Astrocyte (in vitro differentiated cells and primary cell): ENCODE measurements at regions not wholly inside any gene's neighbourhood (a gene's known extent, or its start where the extent isn't known, plus 50 kb on each side); places are given as distances from the start of the nearest gene placed in this dataset.

Experiments used
- DNase-seq: peaks from one replicate; pipeline ENCODE4 v3.0.0-alpha.2; 2010; ENCODE audit warnings: low read depth
- FAIRE-seq: peaks from 2 replicates; lab custom pipeline; 2011; peaks lifted over from hg19 to GRCh38; lab: Jason Lieb, UNC
- H2AFZ ChIP-seq: 2 replicates; pipeline ENCODE4 v1.6.0; 2012; ENCODE audit warnings: low read depth, low read length, inconsistent platforms
- H3K27ac ChIP-seq: 2 replicates; pipeline ENCODE4 v1.5.1; 2011; ENCODE audit warnings: low read depth, low read length, inconsistent platforms
- H3K27me3 ChIP-seq: 2 replicates; pipeline ENCODE4 v1.6.0; 2011; ENCODE audit warnings: low read length, inconsistent platforms; ENCODE audit not compliant: insufficient read depth
- H3K36me3 ChIP-seq: 2 replicates; pipeline ENCODE4 v1.5.1; 2011; ENCODE audit warnings: low read length, inconsistent platforms; ENCODE audit not compliant: insufficient read depth
- H3K4me1 ChIP-seq: 2 replicates; pipeline ENCODE4 v1.5.1; 2011; ENCODE audit warnings: low read length, inconsistent platforms; ENCODE audit not compliant: insufficient read depth
- H3K4me2 ChIP-seq: 2 replicates; pipeline ENCODE4 v1.6.0; 2012; ENCODE audit warnings: low read length, inconsistent platforms
- H3K4me3 ChIP-seq: 2 replicates; pipeline ENCODE4 v1.5.1; 2011; ENCODE audit warnings: low read depth, mild to moderate bottlenecking, low read length, inconsistent platforms; ENCODE audit not compliant: insufficient read depth
- H3K79me2 ChIP-seq: 2 replicates; pipeline ENCODE4 v1.6.0; 2012; ENCODE audit warnings: mild to moderate bottlenecking, low read length, inconsistent platforms; ENCODE audit not compliant: insufficient read depth
- H3K9ac ChIP-seq: 2 replicates; pipeline ENCODE4 v1.6.0; 2012; ENCODE audit warnings: mild to moderate bottlenecking, low read length, inconsistent platforms
- H3K9me3 ChIP-seq: 2 replicates; pipeline ENCODE4 v1.5.1; 2012; ENCODE audit warnings: low read depth, mild to moderate bottlenecking, low read length, inconsistent platforms; ENCODE audit not compliant: insufficient read depth
- H4K20me1 ChIP-seq: 2 replicates; pipeline ENCODE4 v1.6.0; 2012; ENCODE audit warnings: low read length, inconsistent platforms; ENCODE audit not compliant: insufficient read depth
- H3K27ac Mint-ChIP-seq: one replicate; pipeline ENCODE4 v1.8.0; 2021; ENCODE audit warnings: mild to moderate bottlenecking, mixed read lengths; ENCODE audit not compliant: unreplicated experiment
- H3K27me3 Mint-ChIP-seq: one replicate; pipeline ENCODE4 v1.8.0; 2021; ENCODE audit warnings: low read depth, mixed read lengths; ENCODE audit not compliant: unreplicated experiment
- H3K36me3 Mint-ChIP-seq: one replicate; pipeline ENCODE4 v1.8.0; 2021; ENCODE audit warnings: low read depth, mixed read lengths; ENCODE audit not compliant: unreplicated experiment
- H3K4me1 Mint-ChIP-seq: one replicate; pipeline ENCODE4 v1.8.0; 2021; ENCODE audit warnings: low read depth, mixed read lengths; ENCODE audit not compliant: unreplicated experiment
- H3K4me3 Mint-ChIP-seq: one replicate; pipeline ENCODE4 v1.8.0; 2021; ENCODE audit warnings: mild to moderate bottlenecking, moderate library complexity, mixed read lengths; ENCODE audit not compliant: unreplicated experiment
- H3K9me3 Mint-ChIP-seq: one replicate; pipeline ENCODE4 v1.8.0; 2021; ENCODE audit warnings: mild to moderate bottlenecking, mixed read lengths; ENCODE audit not compliant: unreplicated experiment
- CTCF ChIP-seq: IDR thresholded peaks from 2 replicates; pipeline ENCODE4 v1.5.1; 2011; ENCODE audit warnings: low read depth, mild to moderate bottlenecking, inconsistent platforms, low read length, moderate library complexity; ENCODE audit not compliant: insufficient read depth
- EZH2 ChIP-seq: IDR thresholded peaks from 2 replicates; pipeline ENCODE4 v1.6.1; 2012; ENCODE audit warnings: mild to moderate bottlenecking, low read length, inconsistent platforms; ENCODE audit not compliant: insufficient read depth

GRCh38 chr22:48492366-48493320, 1335.0 kb downstream of the BRD1 start:
- Mint-ChIP-seq H3K4me3 (no peak overlapping the region), H3K4me1 (no peaks in the 10 kb centered on the region), H3K27ac (no peak overlapping the region), H3K27me3 (peaks cover 42% of the 10 kb centered on the region), H3K36me3 (no peaks in the 10 kb centered on the region), H3K9me3 (no peaks in the 10 kb centered on the region)
- Histone ChIP-seq H2AFZ (no peak overlapping the region), H3K4me1 (peaks cover 5% of the 10 kb centered on the region), H3K4me2 (no peak overlapping the region), H3K36me3 (no peaks in the 10 kb centered on the region), H3K4me3 (no peak overlapping the region), H3K9me3 (no peaks in the 10 kb centered on the region), H3K27ac (no peak overlapping the region), H4K20me1 (peaks cover 28% of the 10 kb centered on the region), H3K27me3 (peaks cover 6% of the 10 kb centered on the region), H3K9ac (no peak overlapping the region), H3K79me2 (peaks cover 8% of the 10 kb centered on the region)
- FAIRE-seq (peak; percentile 74), DNase-seq (peak; percentile 57)
- TF ChIP-seq EZH2 (no peak), CTCF (peak; percentile 93)

- H4K20me1 ChIP-seq, result peaks cover 28% of the 10 kb centered on the region
- no peak overlapping the region for H3K27ac ChIP-seq
- Mint-ChIP-seq H3K36me3 (no peaks in the 10 kb centered on the region), H3K4me3 (peak overlapping the region; percentile 63), H3K4me1 (no peaks in the 10 kb centered on the region), H3K9me3 (no peaks in the 10 kb centered on the region), H3K27ac (peak overlapping the region; percentile 27), H3K27me3 (peaks cover 52% of the 10 kb centered on the region)
- H3K4me2 ChIP-seq, result peak overlapping the region; percentile 85
- H3K36me3 ChIP-seq, result no peaks in the 10 kb centered on the region
- DNase-seq (no peak), FAIRE-seq (no peak)
- TF ChIP-seq EZH2 (no peak), CTCF (no peak)
- H3K4me3 ChIP-seq, result no peak overlapping the region
- H3K9me3 ChIP-seq, result no peaks in the 10 kb centered on the region
- H3K27me3 ChIP-seq, result peaks cover 6% of the 10 kb centered on the region
- H3K4me1 ChIP-seq, result peaks cover 5% of the 10 kb centered on the region
- H3K79me2 ChIP-seq, result peaks cover 8% of the 10 kb centered on the region
- H2AFZ ChIP-seq, result no peak overlapping the region
- H3K9ac ChIP-seq, result no peak overlapping the region
Observed at GRCh38 chr22:48491451-48491941, 1336.2 kb downstream of the BRD1 start.
